ENCODE measurements at regions not wholly inside any gene's neighbourhood (a gene's known extent, or its start where the extent isn't known, plus 50 kb on each side); places are given as distances from the start of the nearest gene placed in this dataset.

GRCh38 chr17:77712578-77712977, 245.9 kb upstream of the TNRC6C start:
- no peaks in the 10 kb centered on the region for H3K4me1 ChIP-seq (ENCODE audit: control insufficient read depth, insufficient read depth, low read length)
- no peaks in the 10 kb centered on the region for H3K9me3 ChIP-seq (ENCODE audit: control insufficient read depth, low read length)

GRCh38 chr17:77716289-77716926, 242.1 kb upstream of the TNRC6C start:
- no peaks in the 10 kb centered on the region for H3K9me3 ChIP-seq (ENCODE audit: control insufficient read depth, low read length)
- H3K9ac ChIP-seq (ENCODE audit: low read length) = no peak overlapping the region
- no peak overlapping the region for H3K4me3 ChIP-seq (ENCODE audit: low read length)
- H3K36me3 ChIP-seq (ENCODE audit: control insufficient read depth, insufficient read depth, low read length) = no peaks in the 10 kb centered on the region
- H3K4me1 ChIP-seq (ENCODE audit: control insufficient read depth, insufficient read depth, low read length) = no peaks in the 10 kb centered on the region
- H3K27me3 ChIP-seq (ENCODE audit: control insufficient read depth, insufficient read depth, low read length) = no peaks in the 10 kb centered on the region

More at GRCh38 chr17:77712578-77712977, 245.9 kb upstream of the TNRC6C start:
- H3K36me3 ChIP-seq (ENCODE audit: control insufficient read depth, insufficient read depth, low read length) = no peaks in the 10 kb centered on the region
- H3K9ac ChIP-seq (ENCODE audit: low read length) = no peak overlapping the region
- no peak overlapping the region for H3K4me3 ChIP-seq (ENCODE audit: low read length)
- H3K27me3 ChIP-seq (ENCODE audit: control insufficient read depth, insufficient read depth, low read length) = no peaks in the 10 kb centered on the region

GRCh38 chr17:77717941-77718668, 240.4 kb upstream of the TNRC6C start:
- Histone ChIP-seq H3K9me3 (ENCODE audit: control insufficient read depth, low read length) (no peaks in the 10 kb centered on the region), H3K36me3 (ENCODE audit: control insufficient read depth, insufficient read depth, low read length) (no peaks in the 10 kb centered on the region), H3K4me3 (ENCODE audit: low read length) (no peak overlapping the region), H3K4me1 (ENCODE audit: control insufficient read depth, insufficient read depth, low read length) (no peaks in the 10 kb centered on the region), H3K9ac (ENCODE audit: low read length) (no peak overlapping the region), H3K27me3 (ENCODE audit: control insufficient read depth, insufficient read depth, low read length) (no peaks in the 10 kb centered on the region)

DNA sequence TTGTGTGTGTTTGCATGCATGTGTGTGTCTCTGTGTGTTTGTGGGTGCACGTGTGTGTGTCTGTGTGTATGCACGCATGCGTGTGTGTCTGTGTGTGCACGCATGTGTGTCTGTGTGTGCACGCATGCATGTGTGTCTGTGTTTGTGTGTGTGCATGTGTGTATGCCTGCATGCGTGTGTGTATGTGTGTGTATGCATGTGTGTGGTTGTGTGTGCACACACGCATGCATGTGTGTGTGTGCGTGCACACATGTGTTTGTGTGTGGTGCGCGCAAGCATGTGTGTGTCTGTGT, 239.9 kb upstream of the TNRC6C start:
- Histone ChIP-seq H3K4me1 (ENCODE audit: control insufficient read depth, insufficient read depth, low read length) (no peaks in the 10 kb centered on the region), H3K27me3 (ENCODE audit: control insufficient read depth, insufficient read depth, low read length) (no peaks in the 10 kb centered on the region), H3K9ac (ENCODE audit: low read length) (no peak overlapping the region)

DNA sequence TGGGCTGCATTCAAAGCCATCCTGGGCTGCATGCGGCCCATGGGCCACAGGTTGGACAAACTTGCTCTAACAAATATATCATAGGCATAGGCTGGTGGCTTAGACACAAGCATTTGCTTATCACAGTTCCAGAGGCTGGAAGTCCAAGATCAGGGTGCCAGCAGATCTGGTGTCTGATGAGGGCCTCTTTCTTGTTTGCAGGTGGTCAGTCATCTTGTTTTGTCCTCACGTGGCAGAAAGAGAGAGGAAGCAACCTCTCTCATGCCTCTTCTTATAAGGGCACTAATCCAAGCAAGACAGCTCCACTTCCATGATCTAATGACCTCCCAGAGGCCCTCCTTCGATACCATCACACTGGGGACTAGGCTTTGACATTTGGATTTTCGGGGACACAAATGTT, 238.7 kb upstream of the TNRC6C start:
- Histone ChIP-seq H3K36me3 (ENCODE audit: control insufficient read depth, insufficient read depth, low read length) (no peaks in the 10 kb centered on the region), H3K9ac (ENCODE audit: low read length) (no peak overlapping the region), H3K4me1 (ENCODE audit: control insufficient read depth, insufficient read depth, low read length) (no peaks in the 10 kb centered on the region), H3K4me3 (ENCODE audit: low read length) (no peak overlapping the region), H3K9me3 (ENCODE audit: control insufficient read depth, low read length) (no peaks in the 10 kb centered on the region), H3K27me3 (ENCODE audit: control insufficient read depth, insufficient read depth, low read length) (no peaks in the 10 kb centered on the region)

More for the DNA sequence above, 239.9 kb upstream of the TNRC6C start:
- no peaks in the 10 kb centered on the region for H3K9me3 ChIP-seq (ENCODE audit: control insufficient read depth, low read length)
- no peak overlapping the region for H3K4me3 ChIP-seq (ENCODE audit: low read length)
- H3K36me3 ChIP-seq (ENCODE audit: control insufficient read depth, insufficient read depth, low read length) = no peaks in the 10 kb centered on the region

GRCh38 chr17:77720946-77721845, 237.3 kb upstream of the TNRC6C start:
- H3K9ac ChIP-seq (ENCODE audit: low read length) = no peak overlapping the region
- H3K36me3 ChIP-seq (ENCODE audit: control insufficient read depth, insufficient read depth, low read length) = no peaks in the 10 kb centered on the region
- H3K4me3 ChIP-seq (ENCODE audit: low read length) = no peak overlapping the region
- no peaks in the 10 kb centered on the region for H3K4me1 ChIP-seq (ENCODE audit: control insufficient read depth, insufficient read depth, low read length)
- no peaks in the 10 kb centered on the region for H3K27me3 ChIP-seq (ENCODE audit: control insufficient read depth, insufficient read depth, low read length)
- no peaks in the 10 kb centered on the region for H3K9me3 ChIP-seq (ENCODE audit: control insufficient read depth, low read length)

- Histone ChIP-seq H3K27me3 (ENCODE audit: control insufficient read depth, insufficient read depth, low read length) (no peaks in the 10 kb centered on the region), H3K4me3 (ENCODE audit: low read length) (no peak overlapping the region), H3K36me3 (ENCODE audit: control insufficient read depth, insufficient read depth, low read length) (no peaks in the 10 kb centered on the region), H3K9ac (ENCODE audit: low read length) (no peak overlapping the region), H3K9me3 (ENCODE audit: control insufficient read depth, low read length) (no peaks in the 10 kb centered on the region), H3K4me1 (ENCODE audit: control insufficient read depth, insufficient read depth, low read length) (no peaks in the 10 kb centered on the region)
Measured at GRCh38 chr17:77721846-77722160, 236.7 kb upstream of the TNRC6C start.

DNA sequence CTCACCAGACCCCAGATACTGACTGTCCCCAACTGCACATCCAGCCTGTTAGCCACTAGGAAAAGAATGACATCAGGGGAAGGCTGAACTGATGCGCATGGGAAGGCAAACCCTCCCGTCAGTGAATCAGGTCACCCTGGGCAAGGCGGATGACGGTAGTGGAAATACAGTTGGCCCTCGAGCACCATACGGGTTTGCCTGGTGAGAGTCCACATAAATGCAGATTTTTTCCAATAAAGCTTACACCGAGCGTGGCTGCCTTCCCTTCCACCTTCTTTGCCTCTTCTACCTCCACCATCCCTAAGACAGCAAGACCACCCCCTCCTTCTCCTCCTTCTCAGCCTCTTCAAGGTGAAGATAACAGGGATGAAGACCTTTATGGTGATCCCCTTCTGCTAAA, 236.1 kb upstream of the TNRC6C start:
- Histone ChIP-seq H3K4me3 (ENCODE audit: low read length) (no peak overlapping the region), H3K4me1 (ENCODE audit: control insufficient read depth, insufficient read depth, low read length) (no peaks in the 10 kb centered on the region), H3K9ac (ENCODE audit: low read length) (no peak overlapping the region), H3K27me3 (ENCODE audit: control insufficient read depth, insufficient read depth, low read length) (no peaks in the 10 kb centered on the region), H3K9me3 (ENCODE audit: control insufficient read depth, low read length) (no peaks in the 10 kb centered on the region), H3K36me3 (ENCODE audit: control insufficient read depth, insufficient read depth, low read length) (no peaks in the 10 kb centered on the region)

DNA sequence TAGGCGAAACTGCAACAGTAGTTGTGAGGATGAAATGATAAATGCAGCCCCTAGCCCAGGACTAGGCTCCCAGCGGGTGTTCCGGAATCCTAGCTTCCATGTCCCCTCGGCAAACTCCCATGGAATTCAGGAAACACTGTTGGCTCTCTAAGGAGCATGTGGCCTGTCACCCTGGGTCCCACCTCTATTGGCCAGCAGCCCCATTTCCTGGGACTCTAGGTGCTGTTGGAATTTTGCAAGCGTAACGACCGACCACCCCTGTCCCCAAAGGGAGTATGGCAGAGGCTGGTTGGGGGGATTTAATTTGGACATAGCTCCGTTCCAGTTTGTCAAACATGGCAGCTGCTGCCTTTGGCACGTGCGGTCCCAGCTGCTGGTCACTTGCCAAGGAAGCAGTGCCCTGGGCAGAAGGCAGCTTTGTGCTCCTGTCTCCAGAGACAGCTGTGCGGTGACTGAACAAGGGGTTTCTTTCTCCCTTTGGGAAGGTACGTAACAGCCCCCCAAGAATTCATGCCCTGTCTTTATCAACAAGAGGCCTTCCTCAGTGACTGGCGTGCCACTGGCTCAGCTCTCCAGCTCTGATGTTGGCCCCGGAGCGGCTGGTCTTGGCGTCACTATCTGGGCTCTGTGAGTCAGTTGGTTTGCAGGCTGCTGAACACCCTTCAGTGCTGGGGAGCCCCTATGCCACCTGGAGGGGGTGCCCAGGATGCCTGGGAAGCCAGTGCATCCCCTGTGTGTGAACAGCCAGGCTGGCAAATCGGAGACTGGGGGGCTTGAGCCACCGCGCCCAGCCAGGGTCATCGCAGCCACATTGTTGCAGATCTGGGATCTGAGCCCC, 235.2 kb upstream of the TNRC6C start:
- H3K9me3 ChIP-seq (ENCODE audit: control insufficient read depth, low read length) = no peaks in the 10 kb centered on the region
- no peaks in the 10 kb centered on the region for H3K27me3 ChIP-seq (ENCODE audit: control insufficient read depth, insufficient read depth, low read length)
- no peak overlapping the region for H3K4me3 ChIP-seq (ENCODE audit: low read length)
- H3K9ac ChIP-seq (ENCODE audit: low read length) = no peak overlapping the region
- H3K36me3 ChIP-seq (ENCODE audit: control insufficient read depth, insufficient read depth, low read length) = no peaks in the 10 kb centered on the region
- H3K4me1 ChIP-seq (ENCODE audit: control insufficient read depth, insufficient read depth, low read length) = no peaks in the 10 kb centered on the region

DNA sequence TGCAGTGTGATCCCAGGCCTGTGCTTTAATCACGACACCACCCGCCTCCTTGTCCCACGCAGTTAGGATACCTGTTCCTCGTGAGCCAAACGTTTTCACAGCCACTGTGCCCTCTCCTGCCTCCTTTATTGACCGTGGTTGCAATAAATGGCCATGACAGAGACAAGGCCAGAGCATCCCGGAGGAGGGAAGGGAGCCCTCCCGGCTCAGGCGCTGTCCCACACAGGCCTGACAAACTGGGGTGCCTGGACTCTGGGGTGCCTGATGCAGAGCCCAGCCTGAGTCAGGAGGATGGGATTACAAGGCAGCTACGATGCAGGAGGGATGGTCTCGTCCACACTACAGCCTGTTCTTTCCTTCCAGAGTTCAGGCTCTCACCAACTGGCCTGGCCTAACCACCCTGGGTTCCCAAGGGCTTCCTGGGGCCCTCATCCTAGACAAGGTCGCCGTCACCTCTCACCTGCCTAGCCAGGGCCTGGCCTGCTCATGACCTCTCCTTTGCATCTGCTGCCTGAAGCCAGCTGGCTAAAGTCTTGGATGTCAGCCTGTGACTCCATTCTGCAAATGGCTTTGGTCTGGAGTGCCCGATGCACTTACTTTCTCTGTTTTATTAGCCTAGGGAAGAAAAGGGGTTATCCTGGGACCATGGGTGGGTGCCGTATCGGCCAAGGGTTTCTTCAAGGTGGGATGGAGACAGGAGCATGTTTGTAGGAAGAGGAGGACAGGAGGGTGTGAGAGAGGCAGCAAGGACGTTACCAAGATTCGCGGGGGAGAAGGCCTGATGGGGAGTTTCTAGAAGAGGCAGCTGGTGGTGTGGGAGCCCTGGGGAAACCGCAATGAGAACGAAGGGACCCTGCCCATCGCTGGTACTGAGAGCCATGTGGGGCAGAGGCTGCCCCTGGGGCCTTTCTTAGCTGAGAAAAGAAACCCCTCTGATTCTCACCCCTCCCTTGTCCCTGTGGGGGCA, 234.3 kb upstream of the TNRC6C start:
- Histone ChIP-seq H3K4me3 (ENCODE audit: low read length) (no peak overlapping the region), H3K27me3 (ENCODE audit: control insufficient read depth, insufficient read depth, low read length) (no peaks in the 10 kb centered on the region), H3K4me1 (ENCODE audit: control insufficient read depth, insufficient read depth, low read length) (no peaks in the 10 kb centered on the region), H3K9me3 (ENCODE audit: control insufficient read depth, low read length) (no peaks in the 10 kb centered on the region), H3K36me3 (ENCODE audit: control insufficient read depth, insufficient read depth, low read length) (no peaks in the 10 kb centered on the region), H3K9ac (ENCODE audit: low read length) (no peak overlapping the region)
